MM.1S (cell line): ENCODE measurements at regions not wholly inside any gene's neighbourhood (a gene's known extent, or its start where the extent isn't known, plus 50 kb on each side); places are given as distances from the start of the nearest gene placed in this dataset.

Experiments used
- CTCF ChIP-seq: fragments of 300-600 bp; sonication (generic); IDR thresholded peaks from 2 replicates; pipeline ENCODE4 v1.5.1; 2016; ENCODE audit warnings: antibody characterized with exemption, low read length, mixed read lengths
- EZH2 ChIP-seq: fragments of 300-600 bp; sonication (generic); optimal IDR thresholded peaks from 2 replicates; pipeline ENCODE3; 2017; ENCODE audit warnings: low read depth, mild to moderate bottlenecking, antibody characterized with exemption, low read length, mixed read lengths
- EZH2phosphoT487 ChIP-seq: fragments of 300-600 bp; sonication (generic); IDR thresholded peaks from 2 replicates; pipeline ENCODE4 v1.6.1; 2018; ENCODE audit warnings: antibody characterized with exemption, low read length

- TF ChIP-seq CTCF (peak; percentile 23), EZH2 (no peak), EZH2phosphoT487 (no peak)
Observed at GRCh38 chr2:67733517-67733916, 329.3 kb downstream of the C1D start.
